HepG2 (cell line): ENCODE measurements at regions not wholly inside any gene's neighbourhood (a gene's known extent, or its start where the extent isn't known, plus 50 kb on each side); places are given as distances from the start of the nearest gene placed in this dataset.

Experiments used
- small RNA-seq, 3 experiments: library from RNA; depleted of rRNA; stranded (forward); fragments of <200 nt; gene quantifications; one replicate each; pipeline ENCODE3, GENCODE V24; 2012; ENCODE audit warnings: low read depth in 2 of 3, low replicate concordance in 1 of 3; ENCODE audit not compliant: insufficient read length in 3 of 3, insufficient read depth in 2 of 3

Small RNA genes lying in the stretch of these regions (small RNA-seq; reads per million reads assigned to genes)
- gene IGKV1OR2-11, result 0 reads per million in 3 experiments
- gene IGKV1OR2-6, result 0 reads per million in 3 experiments
- gene IGKV1OR2-9, result 0 reads per million in 3 experiments
- gene IGKV2OR2-8, result 0 reads per million in 3 experiments
- gene IGKV3OR2-5, result 0 reads per million in 3 experiments
